ELF-1 (cell line): ENCODE measurements at regions not wholly inside any gene's neighbourhood (a gene's known extent, or its start where the extent isn't known, plus 50 kb on each side); places are given as distances from the start of the nearest gene placed in this dataset.

Experiments
- DNase-seq: peaks from one replicate; pipeline ENCODE4 v3.0.0-alpha.2; 2016; ENCODE audit warnings: low read depth, low spot score

GRCh38 chr4:176843710-176844109 lies 51.0 kb upstream of the VEGFC start:
- no peak for DNase-seq

DNA sequence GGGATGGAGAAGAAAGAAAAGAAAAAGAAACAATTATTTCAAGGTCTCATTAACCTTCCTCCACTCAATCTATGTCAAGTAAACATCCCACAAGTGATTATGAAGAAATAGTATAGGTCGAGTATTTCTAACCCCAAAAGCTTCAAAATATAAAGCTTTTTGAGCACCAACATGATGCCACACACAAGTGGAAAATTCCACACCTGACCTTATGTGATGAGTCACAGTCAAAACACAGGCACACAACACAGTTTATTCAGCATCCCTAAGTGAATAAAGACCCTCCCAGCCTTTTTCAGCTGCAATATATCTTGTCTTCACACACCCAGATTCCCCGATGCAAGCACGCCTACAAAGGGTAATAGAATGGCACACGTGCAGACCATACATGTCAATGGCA lies 51.7 kb upstream of the VEGFC start:
- DNase-seq: no peak

DNA sequence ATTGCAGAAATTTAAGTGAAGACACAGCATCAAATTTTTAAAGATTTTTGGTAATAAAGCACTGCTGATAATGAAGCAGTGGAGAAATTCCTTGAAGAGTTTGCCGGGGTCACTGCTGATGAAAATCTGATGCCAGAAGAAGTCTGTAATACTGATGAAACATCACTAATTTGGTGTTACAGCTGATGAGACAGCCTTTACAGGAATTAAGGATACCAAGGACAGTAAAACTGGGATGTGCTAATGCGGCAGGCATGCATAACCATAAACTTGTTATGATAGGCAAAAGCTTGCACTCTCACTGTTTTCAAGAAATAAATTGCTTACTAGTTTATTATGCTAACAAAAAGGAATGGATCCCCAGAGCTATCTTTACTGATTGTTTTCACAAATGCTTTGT lies 52.9 kb upstream of the VEGFC start:
- no peak for DNase-seq

DNA sequence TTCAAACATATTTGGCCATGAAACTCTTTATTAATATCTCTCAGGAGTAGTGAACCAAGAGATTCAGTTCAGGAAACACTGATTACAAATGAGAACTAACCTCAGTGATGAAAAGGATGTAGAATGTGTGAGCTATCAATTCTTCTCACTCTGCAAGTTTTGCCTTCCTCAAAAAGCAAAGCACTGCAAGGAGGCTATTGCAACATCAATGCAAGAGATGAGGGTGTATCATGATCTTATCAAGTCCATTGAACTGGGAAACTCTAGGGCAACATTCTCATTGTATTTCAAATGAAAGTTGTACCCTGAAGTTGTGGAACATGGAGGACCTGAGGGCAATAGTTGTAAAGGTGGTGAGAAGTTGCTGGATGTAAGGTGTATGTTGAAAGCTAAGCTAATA lies 56.4 kb upstream of the VEGFC start:
- no peak for DNase-seq

DNA sequence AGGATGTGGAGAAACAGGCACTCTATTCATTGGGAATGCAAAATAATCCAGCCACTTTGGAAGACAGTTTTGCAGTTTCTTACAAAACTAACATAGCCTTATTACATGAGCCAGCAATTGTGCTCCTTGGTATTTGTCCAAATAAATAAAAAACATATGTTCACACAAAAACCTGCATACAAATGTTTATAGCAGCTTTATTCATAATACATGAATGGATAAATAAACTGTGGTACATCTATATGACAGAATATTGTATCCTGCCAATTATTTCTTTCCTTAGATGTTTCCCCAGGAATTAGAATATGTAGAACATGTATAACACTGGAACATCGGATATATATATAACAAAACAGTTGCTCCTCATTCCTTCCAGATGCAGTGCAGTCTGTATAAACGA lies 57.7 kb upstream of the VEGFC start:
- no peak for DNase-seq

DNA sequence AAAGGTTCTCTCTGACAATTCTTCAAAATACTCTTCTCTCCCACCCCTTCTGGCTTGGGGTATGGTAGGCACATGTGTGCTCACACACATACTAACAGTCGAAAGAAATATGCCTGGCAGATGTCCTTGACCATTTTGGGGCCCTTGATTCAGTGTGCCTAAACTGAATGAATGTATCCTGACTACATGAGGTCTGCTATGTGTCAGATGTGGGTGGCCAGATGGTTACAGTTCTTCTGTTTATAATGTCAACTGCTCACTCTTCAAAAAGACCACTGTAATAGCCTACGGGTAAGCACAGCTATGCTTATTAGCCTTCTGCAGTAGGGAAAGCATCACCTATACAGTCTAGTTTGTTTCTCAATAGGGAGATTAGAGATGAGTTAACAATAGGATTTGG lies 63.7 kb upstream of the VEGFC start:
- no peak for DNase-seq

DNA sequence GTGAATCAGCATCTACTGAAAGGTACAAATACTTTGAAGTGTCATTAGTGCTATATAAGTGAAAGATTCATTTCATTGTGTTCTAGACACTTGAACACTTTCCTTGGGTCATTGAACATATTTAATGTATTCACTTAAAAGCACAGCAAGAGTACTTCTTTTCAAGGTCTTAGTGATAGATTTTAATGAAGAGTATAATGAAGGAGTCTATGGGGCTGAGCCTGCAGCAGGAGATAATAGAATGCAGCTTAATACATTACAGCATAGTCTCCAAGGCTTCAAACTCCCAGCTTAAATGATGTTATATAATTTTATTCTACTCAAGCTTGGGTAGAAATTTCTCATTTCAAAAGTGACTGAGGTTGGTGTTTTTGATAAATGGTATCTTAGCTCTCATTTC lies 66.1 kb upstream of the VEGFC start:
- no peak for DNase-seq

DNA sequence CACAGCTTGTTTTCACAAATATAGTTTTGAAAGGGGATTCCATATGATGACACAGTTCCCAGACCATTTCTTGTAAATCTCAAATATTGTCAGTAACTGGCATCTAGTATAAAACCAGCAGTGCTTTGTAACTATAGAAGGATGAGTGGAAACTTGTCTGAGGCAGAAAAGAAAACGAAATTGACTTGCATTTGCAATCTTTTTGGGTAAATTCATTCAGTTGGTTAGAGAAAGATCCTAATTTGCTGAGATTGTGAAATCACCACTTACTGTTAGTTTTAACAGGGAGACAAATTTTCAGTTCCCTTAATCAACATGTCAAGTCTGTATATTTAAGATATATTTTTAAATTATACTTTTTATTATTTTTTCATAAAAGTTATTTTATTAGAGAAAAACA lies 71.5 kb upstream of the VEGFC start:
- DNase-seq: no peak

GRCh38 chr4:176868676-176869075 lies 76.0 kb upstream of the VEGFC start:
- DNase-seq: no peak

GRCh38 chr4:176872461-176872860 lies 79.7 kb upstream of the VEGFC start:
- no peak for DNase-seq

- DNase-seq: no peak
Measured at GRCh38 chr4:176874721-176875445, 82.2 kb upstream of the VEGFC start.

GRCh38 chr4:176875446-176875930 lies 82.8 kb upstream of the VEGFC start:
- no peak for DNase-seq

- no peak for DNase-seq
Measured at GRCh38 chr4:176879380-176880116, 86.8 kb upstream of the VEGFC start.

DNA sequence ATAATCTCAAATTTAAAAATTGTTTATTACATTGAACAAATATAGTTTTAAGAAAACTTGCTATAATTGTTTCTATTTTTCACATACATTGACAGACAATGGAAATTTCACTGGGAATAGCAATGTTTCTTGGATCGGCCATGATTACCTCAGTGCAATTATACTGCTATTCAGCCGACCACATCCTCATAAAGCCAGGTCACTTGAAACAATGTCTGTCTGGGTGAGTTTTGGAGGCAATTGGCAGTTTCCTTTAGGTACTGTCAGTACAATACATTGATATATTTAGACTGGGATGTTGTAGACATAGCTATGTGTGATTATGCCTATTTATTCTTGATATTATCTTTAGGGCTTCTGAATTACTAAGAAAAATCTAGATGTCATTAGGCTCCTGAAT lies 89.5 kb upstream of the VEGFC start:
- DNase-seq: no peak

GRCh38 chr4:176883108-176883550 lies 90.4 kb upstream of the VEGFC start:
- DNase-seq: no peak

DNA sequence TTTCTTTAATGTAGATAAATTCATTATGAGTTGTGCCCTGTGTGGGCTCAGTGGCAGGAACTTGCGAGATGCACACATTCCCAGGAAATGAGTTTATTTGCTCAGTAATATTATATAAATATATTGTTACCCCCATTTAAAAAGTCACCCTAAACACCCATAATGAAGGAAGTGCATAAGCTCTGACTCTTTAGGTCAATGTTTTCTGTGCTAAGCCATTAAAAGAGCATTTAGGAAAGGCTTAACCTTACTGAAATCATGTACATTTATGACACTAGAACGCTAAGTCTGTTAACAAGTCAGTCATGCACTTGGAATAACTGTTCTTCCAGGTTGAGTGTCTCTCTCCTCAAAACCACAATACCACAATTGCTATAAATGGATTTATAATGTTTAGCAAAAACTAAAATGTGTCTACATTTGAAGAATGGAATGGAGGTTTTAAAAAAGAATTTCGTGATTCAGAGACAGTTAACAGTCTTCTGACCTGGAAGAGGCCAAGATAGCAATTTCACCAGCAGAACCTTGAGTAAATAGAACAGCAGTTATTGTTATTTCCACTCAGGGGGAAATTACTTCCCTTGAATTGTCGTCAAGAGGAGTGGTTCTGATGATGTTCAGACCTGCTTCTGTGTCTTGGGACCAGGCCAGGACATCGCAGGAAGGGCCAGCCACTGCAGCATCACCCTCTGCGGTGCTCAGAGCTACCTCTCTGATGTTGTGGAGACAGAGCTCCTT lies 91.1 kb upstream of the VEGFC start:
- no peak for DNase-seq

DNA sequence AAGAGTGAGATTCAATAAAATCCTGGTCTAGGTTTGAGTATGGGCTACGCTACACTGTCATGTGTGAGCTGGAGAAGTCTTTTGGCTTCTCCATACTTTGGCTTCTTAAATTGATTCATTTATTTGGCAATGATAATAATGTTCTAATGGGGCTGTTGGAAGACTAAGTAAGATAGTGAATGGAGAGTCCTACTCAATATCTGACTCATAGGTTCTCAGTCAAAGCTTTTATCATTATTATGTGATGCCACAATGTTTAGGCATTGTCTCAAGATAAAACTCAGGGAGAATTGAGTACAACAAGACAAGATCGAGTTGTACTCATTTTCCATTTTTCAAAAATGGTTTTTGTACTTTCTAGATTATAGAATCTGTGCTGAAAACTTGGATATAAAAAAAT lies 92.5 kb upstream of the VEGFC start:
- no peak for DNase-seq

- no peak for DNase-seq
Measured at GRCh38 chr4:176886135-176886534, 93.4 kb upstream of the VEGFC start.

DNA sequence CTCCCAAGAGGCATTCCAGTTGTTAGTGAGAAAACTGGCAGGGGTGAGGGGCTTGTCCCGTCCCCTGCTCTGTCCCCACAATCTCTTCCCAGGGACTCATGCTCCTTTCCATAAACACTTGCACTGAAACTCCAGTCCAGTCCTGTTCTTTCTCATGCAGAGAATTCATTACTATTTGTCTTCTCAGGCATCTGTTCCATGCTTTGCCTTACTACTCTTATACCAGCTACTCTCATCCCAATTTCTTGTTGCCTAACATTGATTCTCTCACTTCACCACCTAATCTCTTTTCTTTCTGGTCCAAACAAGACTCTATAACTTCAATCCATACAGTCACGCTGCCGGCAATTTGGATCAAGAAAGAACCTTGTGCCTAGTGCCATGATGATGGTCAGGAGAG lies 97.1 kb upstream of the VEGFC start:
- no peak for DNase-seq

DNA sequence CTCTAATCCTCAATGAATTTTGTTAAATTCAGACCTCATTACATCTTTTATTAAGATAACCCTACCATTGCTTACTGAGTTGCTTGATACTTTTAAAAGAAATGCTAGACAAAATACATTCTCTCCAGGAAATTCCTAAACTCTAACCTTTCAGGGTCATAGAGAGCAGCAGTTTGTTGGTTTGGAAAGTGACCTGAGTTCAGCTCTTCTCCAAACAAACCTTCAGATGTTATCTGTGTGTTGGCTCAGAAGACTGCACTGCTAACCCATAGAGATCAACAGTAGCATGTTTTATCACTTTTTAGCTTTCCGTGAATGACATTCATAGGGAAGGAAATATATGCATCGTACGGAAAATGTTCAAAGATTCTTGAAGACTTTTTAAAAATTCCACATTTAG lies 101.8 kb upstream of the VEGFC start:
- no peak for DNase-seq

DNA sequence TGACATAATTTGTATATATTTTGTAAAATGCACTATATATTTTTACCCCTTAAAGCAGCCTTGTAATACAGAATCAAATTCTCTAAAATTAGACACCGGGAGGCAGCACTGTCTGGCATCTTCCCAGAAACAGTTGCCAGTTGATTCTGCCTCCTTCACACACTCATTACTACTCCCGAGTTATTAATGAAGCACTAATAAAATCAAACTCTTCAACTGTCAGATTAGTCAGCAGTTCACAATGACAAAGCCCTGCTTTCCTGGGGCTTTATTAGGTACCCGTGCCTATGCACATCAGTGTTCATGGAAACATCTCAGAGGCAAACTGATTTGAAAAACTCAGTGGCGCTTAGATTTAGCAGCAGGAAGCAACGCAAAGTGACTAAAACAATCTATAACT lies 103.5 kb upstream of the VEGFC start:
- no peak for DNase-seq

GRCh38 chr4:176897226-176897625 lies 104.5 kb upstream of the VEGFC start:
- DNase-seq: no peak

DNA sequence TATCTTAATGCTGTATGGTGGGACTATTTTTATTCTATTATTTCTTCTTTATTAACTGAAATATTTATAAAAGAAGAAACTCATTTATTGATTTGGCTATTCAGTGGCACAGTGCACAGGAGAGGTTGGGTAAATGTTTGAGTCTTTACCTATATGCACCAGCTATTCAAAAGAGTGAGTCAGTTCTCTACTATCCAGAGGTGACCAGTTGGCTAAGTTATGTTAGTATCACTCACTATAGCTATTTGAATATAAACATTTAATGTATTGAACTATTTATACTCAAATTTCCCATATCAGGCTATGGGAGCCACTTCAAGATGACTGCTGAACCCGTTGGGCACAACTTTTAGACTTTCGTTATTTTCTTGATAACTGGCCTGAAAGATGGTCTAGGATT lies 106.1 kb upstream of the VEGFC start:
- no peak for DNase-seq
